CD4-positive, alpha-beta T cell (primary cell): ENCODE measurements at regions not wholly inside any gene's neighbourhood (a gene's known extent, or its start where the extent isn't known, plus 50 kb on each side); places are given as distances from the start of the nearest gene placed in this dataset.

Experiments used
- ATAC-seq: fragments of 200-7000 bp; cut with Tn5 transposase; one replicate; pipeline ENCODE4 v1.10.0; 2022; ENCODE audit warnings: mild to moderate bottlenecking; ENCODE audit not compliant: poor library complexity
- CTCF ChIA-PET: fragments of 350-600 bp; sonication (Branson Sonifier 250); formaldehyde crosslinking; loops from one replicate; lab custom pipeline; 2021; ENCODE audit warnings: antibody characterized with exemption, inconsistent platforms; lab: Charles Lee
- POLR2A ChIA-PET: fragments of 350-600 bp; sonication (Branson Sonifier 250); formaldehyde crosslinking; loops from one replicate; lab custom pipeline; 2021; ENCODE audit warnings: antibody characterized with exemption, inconsistent platforms; lab: Charles Lee
- DNase-seq, 14 experiments: peaks; one replicate each; pipeline ENCODE4 v3.0.0-alpha.2; 2013 to 2020; ENCODE audit warnings: mixed read lengths in 2 of 14
- H3K27ac ChIP-seq, 2 donors: one replicate each; pipeline versions ENCODE4 v1.5.1 to v1.7.0; 2013; ENCODE audit warnings: low read length in 2 of 2, low read depth in 1 of 2, mild to moderate bottlenecking in 1 of 2
- H3K27me3 ChIP-seq, 2 experiments: 1 replicate in 1 of 2; 2 replicates in 1 of 2; pipeline versions ENCODE4 v1.6.1 to v1.7.0; 2013; ENCODE audit warnings: low read length in 2 of 2, control low read depth in 1 of 2, mild to moderate bottlenecking in 1 of 2, moderate library complexity in 1 of 2; ENCODE audit not compliant: insufficient read depth in 2 of 2, control insufficient read depth in 1 of 2
- H3K36me3 ChIP-seq: one replicate; pipeline ENCODE4 v1.6.1; 2013; ENCODE audit warnings: low read length, control low read depth; ENCODE audit not compliant: insufficient read depth
- H3K4me1 ChIP-seq: one replicate; pipeline ENCODE4 v1.6.1; 2013; ENCODE audit warnings: low read length, control low read depth; ENCODE audit not compliant: insufficient read depth
- H3K4me3 ChIP-seq: one replicate; pipeline ENCODE4 v1.5.1; 2013; ENCODE audit warnings: mild to moderate bottlenecking, low read length, moderate library complexity
- H3K9me3 ChIP-seq, 2 experiments: 1 replicate in 1 of 2; 2 replicates in 1 of 2; pipeline versions ENCODE4 v1.6.1 to v1.7.0; 2013; ENCODE audit warnings: low read length in 2 of 2, mild to moderate bottlenecking in 2 of 2, control low read depth in 1 of 2, moderate library complexity in 1 of 2; ENCODE audit not compliant: control insufficient read depth in 1 of 2, insufficient read depth in 1 of 2
- H3K27ac Mint-ChIP-seq: one replicate; pipeline ENCODE4 v1.8.0; 2020; ENCODE audit warnings: mixed read lengths
- H3K27me3 Mint-ChIP-seq: one replicate; pipeline ENCODE4 v1.8.0; 2021; ENCODE audit warnings: mixed read lengths
- H3K36me3 Mint-ChIP-seq: one replicate; pipeline ENCODE4 v1.8.0; 2021; ENCODE audit warnings: low read depth, mixed read lengths
- H3K4me1 Mint-ChIP-seq: one replicate; pipeline ENCODE4 v1.8.0; 2021; ENCODE audit warnings: low read depth, mixed read lengths
- H3K4me3 Mint-ChIP-seq: one replicate; pipeline ENCODE4 v1.8.0; 2020; ENCODE audit warnings: mild to moderate bottlenecking, mixed read lengths
- H3K9me3 Mint-ChIP-seq: one replicate; pipeline ENCODE4 v1.8.0; 2020; ENCODE audit warnings: mixed read lengths
- intact Hi-C, 2 experiments: fragments of 100-400 bp; cut with DNase I in 1 of 2; cut with micrococcal nuclease in 1 of 2; formaldehyde crosslinking; loops; one replicate each; pipeline versions ENCODE4 v1.15.1 to v1.9.0; 2023 to 2025; cut with DNase I, micrococcal nuclease
- TF ChIP-seq, protein P1 (sequence below): fragments of 200-600 bp; IDR thresholded peaks from one replicate; pipeline ENCODE4 v1.8.0; 2022; ENCODE audit warnings: antibody characterized with exemption, mild to moderate bottlenecking

- Mint-ChIP-seq H3K9me3 (peaks cover 21% of the 10 kb centered on the region), H3K4me3 (no peak overlapping the region), H3K36me3 (no peaks in the 10 kb centered on the region), H3K4me1 (no peaks in the 10 kb centered on the region), H3K27ac (no peak overlapping the region), H3K27me3 (no peaks in the 10 kb centered on the region)
- intact Hi-C loops: no loop called here
- no peaks in the 10 kb centered on the region for H3K27me3 ChIP-seq
- TF ChIP-seq, protein P1, sequence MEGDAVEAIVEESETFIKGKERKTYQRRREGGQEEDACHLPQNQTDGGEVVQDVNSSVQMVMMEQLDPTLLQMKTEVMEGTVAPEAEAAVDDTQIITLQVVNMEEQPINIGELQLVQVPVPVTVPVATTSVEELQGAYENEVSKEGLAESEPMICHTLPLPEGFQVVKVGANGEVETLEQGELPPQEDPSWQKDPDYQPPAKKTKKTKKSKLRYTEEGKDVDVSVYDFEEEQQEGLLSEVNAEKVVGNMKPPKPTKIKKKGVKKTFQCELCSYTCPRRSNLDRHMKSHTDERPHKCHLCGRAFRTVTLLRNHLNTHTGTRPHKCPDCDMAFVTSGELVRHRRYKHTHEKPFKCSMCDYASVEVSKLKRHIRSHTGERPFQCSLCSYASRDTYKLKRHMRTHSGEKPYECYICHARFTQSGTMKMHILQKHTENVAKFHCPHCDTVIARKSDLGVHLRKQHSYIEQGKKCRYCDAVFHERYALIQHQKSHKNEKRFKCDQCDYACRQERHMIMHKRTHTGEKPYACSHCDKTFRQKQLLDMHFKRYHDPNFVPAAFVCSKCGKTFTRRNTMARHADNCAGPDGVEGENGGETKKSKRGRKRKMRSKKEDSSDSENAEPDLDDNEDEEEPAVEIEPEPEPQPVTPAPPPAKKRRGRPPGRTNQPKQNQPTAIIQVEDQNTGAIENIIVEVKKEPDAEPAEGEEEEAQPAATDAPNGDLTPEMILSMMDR: no peak
- CTCF ChIA-PET: no interaction called here
- no peak for DNase-seq
- H3K4me3 ChIP-seq: no peak overlapping the region
- ATAC-seq: no peak
- no peaks in the 10 kb centered on the region for H3K36me3 ChIP-seq
- H3K9me3 ChIP-seq: peaks cover 10 to 26% of the 10 kb centered on the region in 2 experiments
- no peak overlapping the region for H3K27ac ChIP-seq
- H3K4me1 ChIP-seq: no peaks in the 10 kb centered on the region
- POLR2A ChIA-PET: no interaction called here
These were observed 90.4 kb upstream of the SALL3 start for GRCh38 chr18:78889250-78889649.

GRCh38 chr18:78890388-78890787 lies 89.2 kb upstream of the SALL3 start:
- H3K4me3 ChIP-seq: no peak overlapping the region
- no peaks in the 10 kb centered on the region for H3K27me3 Mint-ChIP-seq
- peaks cover 10 to 17% of the 10 kb centered on the region in 2 experiments for H3K9me3 ChIP-seq
- DNase-seq (no peak), ATAC-seq (no peak)
- no peaks in the 10 kb centered on the region for H3K4me1 ChIP-seq
- intact Hi-C loops: no loop called here
- peaks cover 16% of the 10 kb centered on the region for H3K9me3 Mint-ChIP-seq
- H3K36me3 ChIP-seq: no peaks in the 10 kb centered on the region
- TF ChIP-seq, protein P1: no peak
- H3K27ac ChIP-seq: no peak overlapping the region
- no peaks in the 10 kb centered on the region for H3K36me3 Mint-ChIP-seq
- H3K27me3 ChIP-seq: no peaks in the 10 kb centered on the region
- POLR2A ChIA-PET: no interaction called here
- H3K4me3 Mint-ChIP-seq: no peak overlapping the region
- CTCF ChIA-PET: no interaction called here
- no peaks in the 10 kb centered on the region for H3K4me1 Mint-ChIP-seq
- H3K27ac Mint-ChIP-seq: no peak overlapping the region

- intact Hi-C loops: no loop called here
- no peak overlapping the region for H3K4me3 ChIP-seq
- H3K36me3 ChIP-seq: no peaks in the 10 kb centered on the region
- H3K27me3 Mint-ChIP-seq: no peaks in the 10 kb centered on the region
- ChIA-PET CTCF (no interaction called here), POLR2A (no interaction called here)
- H3K4me1 Mint-ChIP-seq: no peaks in the 10 kb centered on the region
- no peak overlapping the region for H3K27ac ChIP-seq
- no peak for DNase-seq
- ATAC-seq: no peak
- TF ChIP-seq, protein P1: no peak
- no peaks in the 10 kb centered on the region for H3K27me3 ChIP-seq
- no peak overlapping the region for H3K4me3 Mint-ChIP-seq
- no peak overlapping the region for H3K27ac Mint-ChIP-seq
- H3K9me3 Mint-ChIP-seq: peaks cover 15% of the 10 kb centered on the region
- H3K4me1 ChIP-seq: no peaks in the 10 kb centered on the region
- no peaks in the 10 kb centered on the region for H3K36me3 Mint-ChIP-seq
- peaks cover 10 to 16% of the 10 kb centered on the region in 2 experiments for H3K9me3 ChIP-seq
These were observed 88.3 kb upstream of the SALL3 start for GRCh38 chr18:78891185-78891762.
